Kidney (tissue), 13 donors: ENCODE measurements at regions not wholly inside any gene's neighbourhood (a gene's known extent, or its start where the extent isn't known, plus 50 kb on each side); places are given as distances from the start of the nearest gene placed in this dataset.

ENCODE experiments used
- DNase-seq, 5 donors: peaks; one replicate each; pipeline ENCODE4 v3.0.0-alpha.2; 2013 to 2020
- FAIRE-seq: peaks from 2 replicates; lab custom pipeline; 2012; peaks lifted over from hg19 to GRCh38; lab: Jason Lieb, UNC
- H3K27ac ChIP-seq, 2 donors: one replicate each; pipeline ENCODE4 v1.7.0; 2013; ENCODE audit warnings: low read depth in 2 of 2, low read length in 2 of 2, inconsistent platforms in 1 of 2
- H3K27me3 ChIP-seq: one replicate; pipeline ENCODE4 v1.7.1; 2013; ENCODE audit warnings: low read length, inconsistent platforms; ENCODE audit not compliant: control insufficient read depth, insufficient read depth
- H3K36me3 ChIP-seq, 3 donors: one replicate each; pipeline versions ENCODE4 v1.7.0 to v1.7.1; 2013; ENCODE audit warnings: low read length in 3 of 3, control low read depth in 1 of 3, inconsistent platforms in 1 of 3; ENCODE audit not compliant: insufficient read depth in 3 of 3, control insufficient read depth in 2 of 3
- H3K4me1 ChIP-seq, 3 donors: one replicate each; pipeline versions ENCODE4 v1.7.0 to v1.7.1; 2013; ENCODE audit warnings: low read length in 3 of 3, inconsistent platforms in 1 of 3, low read depth in 1 of 3; ENCODE audit not compliant: control insufficient read depth in 2 of 3, insufficient read depth in 2 of 3
- H3K4me3 ChIP-seq, 3 donors: one replicate each; pipeline versions ENCODE4 v1.7.0 to v1.8.1; 2013; ENCODE audit warnings: low read length in 3 of 3, control low read depth in 1 of 3, inconsistent platforms in 1 of 3
- H3K9ac ChIP-seq, 3 donors: one replicate each; pipeline versions ENCODE4 v1.7.0 to v1.7.1; 2013; ENCODE audit warnings: low read length in 3 of 3, control low read depth in 1 of 3, inconsistent platforms in 1 of 3
- H3K9me3 ChIP-seq, 3 donors: one replicate each; pipeline versions ENCODE4 v1.7.0 to v1.7.1; 2013; ENCODE audit warnings: low read length in 3 of 3, control low read depth in 1 of 3, inconsistent platforms in 1 of 3; ENCODE audit not compliant: control insufficient read depth in 2 of 3, insufficient read depth in 1 of 3
- CTCF ChIP-seq: IDR thresholded peaks from 3 replicates; pipeline ENCODE4 v1.5.1; 2012; ENCODE audit warnings: mild to moderate bottlenecking, moderate library complexity, borderline replicate concordance; ENCODE audit not compliant: insufficient read depth; ENCODE audit errors: extremely low read depth
- intact Hi-C: fragments of 100-400 bp; cut with DNase I; formaldehyde crosslinking; loops from one replicate; pipeline ENCODE4 v1.11.1; 2022
- donor health status: control.
- donor health status: control.
- donor health status: control.
- donor health status: control.
- donor health status: control.
- donor health status: DM: yes; HTN: yes; CAD: no.
- donor health status: Normal renal cell carcinoma (clear cell type).

GRCh38 chr9:89982016-89982415, 377.2 kb downstream of the GADD45G start:
- Histone ChIP-seq H3K9me3 (no peaks in the 10 kb centered on the region), H3K4me1 (no peaks in the 10 kb centered on the region), H3K4me3 (no peak overlapping the region), H3K27me3 (no peaks in the 10 kb centered on the region), H3K27ac (no peak overlapping the region), H3K9ac (no peak overlapping the region), H3K36me3 (no peaks in the 10 kb centered on the region)
- FAIRE-seq (no peak), DNase-seq (no peak)
- no peak for TF ChIP-seq CTCF
- intact Hi-C loops = no loop called here

- no peaks in the 10 kb centered on the region for H3K27me3 ChIP-seq
- DNase-seq (no peak), FAIRE-seq (no peak)
- no peak for TF ChIP-seq CTCF
- no peak overlapping the region for H3K27ac ChIP-seq
- no peaks in the 10 kb centered on the region for H3K36me3 ChIP-seq
- no peak overlapping the region for H3K9ac ChIP-seq
- no peaks in the 10 kb centered on the region for H3K4me1 ChIP-seq
- no peaks in the 10 kb centered on the region for H3K9me3 ChIP-seq
- intact Hi-C loops = no loop called here
- no peak overlapping the region for H3K4me3 ChIP-seq
Observed at GRCh38 chr9:89983411-89983810, 378.6 kb downstream of the GADD45G start.

- Histone ChIP-seq H3K9me3 (no peaks in the 10 kb centered on the region), H3K4me3 (no peak overlapping the region), H3K36me3 (no peaks in the 10 kb centered on the region), H3K27me3 (no peaks in the 10 kb centered on the region), H3K9ac (no peak overlapping the region), H3K27ac (no peak overlapping the region), H3K4me1 (no peaks in the 10 kb centered on the region)
- no peak for FAIRE-seq
- intact Hi-C loops = no loop called here
- TF ChIP-seq CTCF = no peak
- DNase-seq = no peak
Observed at GRCh38 chr9:89984214-89984613, 379.4 kb downstream of the GADD45G start.

- FAIRE-seq = no peak
- TF ChIP-seq CTCF = no peak
- intact Hi-C loops = no loop called here
Observed at GRCh38 chr9:89985068-89985467, 380.3 kb downstream of the GADD45G start.

More at GRCh38 chr9:89985068-89985467, 380.3 kb downstream of the GADD45G start:
- no peaks in the 10 kb centered on the region for H3K27me3 ChIP-seq
- H3K4me3 ChIP-seq = no peak overlapping the region
- no peaks in the 10 kb centered on the region for H3K9me3 ChIP-seq
- no peaks in the 10 kb centered on the region for H3K4me1 ChIP-seq
- no peak overlapping the region for H3K9ac ChIP-seq
- H3K27ac ChIP-seq = no peak overlapping the region
- DNase-seq = no peak
- no peaks in the 10 kb centered on the region for H3K36me3 ChIP-seq
